ENCODE measurements at regions not wholly inside any gene's neighbourhood (a gene's known extent, or its start where the extent isn't known, plus 50 kb on each side); places are given as distances from the start of the nearest gene placed in this dataset.

- DNase-seq (no peak), FAIRE-seq (no peak), ATAC-seq (no peak)
- Histone ChIP-seq H3K27ac (no peak overlapping the region), H3K36me3 (no peaks in the 10 kb centered on the region), H3K4me1 (no peaks in the 10 kb centered on the region), H3K4me3 (no peak overlapping the region), H3K27me3 (no peaks in the 10 kb centered on the region), H3K9me3 (no peaks in the 10 kb centered on the region)
- WGBS, 2 donors = 53 to 54% methylated on average over 6 of the region's 6 CpGs
- intact Hi-C loops (cut with DNase I) = no loop called here
- TF ChIP-seq CTCF (IDR thresholded peaks at IDR 0.05) = no peak
Observed at GRCh38 chr15:38061856-38062649, 127.6 kb downstream of the TMCO5A start.

- Histone ChIP-seq H3K27me3 (no peaks in the 10 kb centered on the region), H3K4me1 (no peaks in the 10 kb centered on the region), H3K9me3 (no peaks in the 10 kb centered on the region), H3K27ac (no peak overlapping the region), H3K36me3 (no peaks in the 10 kb centered on the region), H3K4me3 (no peak overlapping the region)
- DNase-seq = no peak
- intact Hi-C loops (cut with DNase I) = no loop called here
- no peak for ATAC-seq
- WGBS, 2 donors = 61 to 79% methylated on average over 7 of the region's 7 CpGs
- FAIRE-seq = no peak
- TF ChIP-seq CTCF (IDR thresholded peaks at IDR 0.05) = no peak
Observed at GRCh38 chr15:38062696-38063095, 128.3 kb downstream of the TMCO5A start.

GRCh38 chr15:38065721-38066345 lies 131.4 kb downstream of the TMCO5A start:
- H3K4me1 ChIP-seq = peaks cover 0 to 14% (median 0%) of the 10 kb centered on the region in 3 donors
- WGBS, 2 donors = 58 to 69% methylated on average over 5 of the region's 5 CpGs
- no peaks in the 10 kb centered on the region for H3K36me3 ChIP-seq
- no peak for TF ChIP-seq CTCF (IDR thresholded peaks at IDR 0.05)
- no peak overlapping the region for H3K4me3 ChIP-seq
- H3K27ac ChIP-seq = no peak overlapping the region
- FAIRE-seq = no peak
- intact Hi-C loops (cut with DNase I) = no loop called here
- ATAC-seq = no peak
- no peak for DNase-seq
- H3K27me3 ChIP-seq = no peaks in the 10 kb centered on the region
- no peaks in the 10 kb centered on the region for H3K9me3 ChIP-seq

- H3K27ac ChIP-seq = no peak overlapping the region
- no peak for TF ChIP-seq CTCF (IDR thresholded peaks at IDR 0.05)
- no peak overlapping the region for H3K4me3 ChIP-seq
- DNase-seq (no peak), FAIRE-seq (no peak), ATAC-seq (no peak)
- H3K36me3 ChIP-seq = no peaks in the 10 kb centered on the region
- 14 to 20% methylated on average over 3 of the region's 3 CpGs for WGBS, 2 donors
- intact Hi-C loops (cut with DNase I) = no loop called here
- peaks cover 0 to 14% (median 0%) of the 10 kb centered on the region in 3 donors for H3K4me1 ChIP-seq
- H3K27me3 ChIP-seq = no peaks in the 10 kb centered on the region
- no peaks in the 10 kb centered on the region for H3K9me3 ChIP-seq
Observed at GRCh38 chr15:38066612-38067011, 132.2 kb downstream of the TMCO5A start.

Data from pancreas (tissue), 10 donors.